Stomach (tissue), 8 donors: ENCODE measurements at regions not wholly inside any gene's neighbourhood (a gene's known extent, or its start where the extent isn't known, plus 50 kb on each side); places are given as distances from the start of the nearest gene placed in this dataset.

Experiments
- DNase-seq, 2 donors: peaks; one replicate each; pipeline versions ENCODE4 v3.0.0 to v3.0.0-alpha.2; 2013 to 2019
- H3K27ac ChIP-seq, 5 donors: fragments of 200-600 bp in 4 of 5; sonication (generic) in 4 of 5; one replicate each; pipeline ENCODE4 v1.5.1; 2013 to 2019; ENCODE audit warnings: mild to moderate bottlenecking in 1 of 5, moderate library complexity in 1 of 5
- H3K27me3 ChIP-seq, 3 donors: fragments of 200-600 bp; sonication (generic); one replicate each; pipeline ENCODE4 v1.5.1; 2017 to 2019; ENCODE audit warnings: mixed run types in 1 of 3
- H3K36me3 ChIP-seq, 4 donors: fragments of 200-600 bp; sonication (generic); 1 replicate in 3 of 4; 2 replicates in 1 of 4; pipeline ENCODE4 v1.5.1; 2016 to 2019
- H3K4me1 ChIP-seq, 4 donors: fragments of 200-600 bp; sonication (generic); one replicate each; pipeline ENCODE4 v1.5.1; 2016 to 2019
- H3K4me3 ChIP-seq, 4 donors: fragments of 200-600 bp; sonication (generic) in 3 of 4; one replicate each; pipeline ENCODE4 v1.5.1; 2016 to 2019; ENCODE audit warnings: mild to moderate bottlenecking in 1 of 4
- H3K9me3 ChIP-seq, 4 donors: fragments of 200-600 bp; sonication (generic); one replicate each; pipeline ENCODE4 v1.5.1; 2016 to 2019
- CTCF ChIP-seq, 7 experiments: fragments of 450-650 bp in 4 of 7; fragments of 200-600 bp in 3 of 7; sonication (generic) in 3 of 7; IDR thresholded peaks; one replicate each; pipeline ENCODE4 v1.5.1; 2016 to 2019; ENCODE audit warnings: antibody characterized with exemption in 7 of 7, control low read depth in 2 of 7, mild to moderate bottlenecking in 1 of 7
- EP300 ChIP-seq: sonication (generic); formaldehyde crosslinking; IDR thresholded peaks from one replicate; pipeline ENCODE4 v1.6.1; 2017; ENCODE audit warnings: antibody characterized with exemption
- POLR2A ChIP-seq, 4 donors: fragments of 450-650 bp; IDR thresholded peaks; one replicate each; pipeline ENCODE4 v1.6.1; 2016; ENCODE audit warnings: antibody characterized with exemption in 4 of 4, control low read depth in 2 of 4, mild to moderate bottlenecking in 1 of 4, moderate library complexity in 1 of 4
- POLR2AphosphoS5 ChIP-seq, 3 donors: sonication (generic); formaldehyde crosslinking; IDR thresholded peaks; one replicate each; pipeline ENCODE4 v1.6.1; 2016; ENCODE audit warnings: antibody characterized with exemption in 3 of 3
- WGBS, 5 donors: extraction: QIAGEN DNeasy Blood & Tissue Kit in 3 of 5; methylation state at CpG; one replicate each; pipeline versions ENCODE4 v1.1.5 to v1.1.7; 2013 to 2018; 5-methylcytosine and 5-hydroxymethylcytosine counted together
- intact Hi-C: fragments of 100-400 bp; cut with DNase I; formaldehyde crosslinking; loops from one replicate; pipeline ENCODE4 v1.15.1; 2023; ENCODE audit warnings: low total_unique reads
- donor health status: healthy with polysubstance abuse.
- donor health status: Bipolar disorder and iron deficiency.
- donor health status: healthy.

DNA sequence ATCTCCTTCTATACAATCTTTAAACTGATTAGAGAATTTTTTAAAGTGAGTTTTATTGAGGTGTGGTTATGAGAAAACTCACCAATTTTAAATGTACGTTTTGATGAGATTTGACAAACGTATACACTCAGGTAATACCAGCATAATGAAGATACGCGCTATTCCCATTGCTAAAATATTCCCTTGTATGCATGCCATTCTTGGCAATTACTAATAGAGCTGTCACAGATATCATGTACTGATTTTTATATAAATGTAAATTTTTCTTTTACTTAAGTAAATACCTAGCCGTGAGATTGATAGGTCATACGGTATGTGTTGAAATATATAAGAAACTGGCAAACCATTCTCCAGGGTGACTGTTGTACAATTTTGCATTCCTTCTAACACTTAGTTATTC, 384.7 kb downstream of the PTH2R start:
- DNase-seq = no peak
- no peak for TF ChIP-seq EP300
- TF ChIP-seq POLR2A (IDR thresholded peaks at IDR 0.05) = no peak
- TF ChIP-seq POLR2AphosphoS5 (IDR thresholded peaks at IDR 0.05) = no peak
- no peak for TF ChIP-seq CTCF (IDR thresholded peaks at IDR 0.05)
- no peak overlapping the region for H3K27ac ChIP-seq
- no peaks in the 10 kb centered on the region for H3K36me3 ChIP-seq
- WGBS, 5 donors = 70 to 85% (median 76%) methylated on average over 6 of the region's 6 CpGs
- intact Hi-C loops = no loop called here
- H3K4me3 ChIP-seq = no peak overlapping the region
- H3K27me3 ChIP-seq = no peaks in the 10 kb centered on the region
- no peaks in the 10 kb centered on the region for H3K9me3 ChIP-seq
- H3K4me1 ChIP-seq = no peaks in the 10 kb centered on the region

- no peaks in the 10 kb centered on the region for H3K27me3 ChIP-seq
- H3K9me3 ChIP-seq = no peaks in the 10 kb centered on the region
- H3K36me3 ChIP-seq = no peaks in the 10 kb centered on the region
- no peak for DNase-seq
- intact Hi-C loops = no loop called here
- H3K4me1 ChIP-seq = no peaks in the 10 kb centered on the region
- H3K27ac ChIP-seq = no peak overlapping the region
- TF ChIP-seq POLR2AphosphoS5 (IDR thresholded peaks at IDR 0.05) = no peak
- no peak for TF ChIP-seq EP300
- TF ChIP-seq POLR2A (IDR thresholded peaks at IDR 0.05) = no peak
- no peak for TF ChIP-seq CTCF (IDR thresholded peaks at IDR 0.05)
- H3K4me3 ChIP-seq = no peak overlapping the region
- 84 to 93% (median 87%) methylated on average over 8 of the region's 8 CpGs for WGBS, 5 donors
Measured at GRCh38 chr2:208792766-208793165, 386.2 kb downstream of the PTH2R start.

DNA sequence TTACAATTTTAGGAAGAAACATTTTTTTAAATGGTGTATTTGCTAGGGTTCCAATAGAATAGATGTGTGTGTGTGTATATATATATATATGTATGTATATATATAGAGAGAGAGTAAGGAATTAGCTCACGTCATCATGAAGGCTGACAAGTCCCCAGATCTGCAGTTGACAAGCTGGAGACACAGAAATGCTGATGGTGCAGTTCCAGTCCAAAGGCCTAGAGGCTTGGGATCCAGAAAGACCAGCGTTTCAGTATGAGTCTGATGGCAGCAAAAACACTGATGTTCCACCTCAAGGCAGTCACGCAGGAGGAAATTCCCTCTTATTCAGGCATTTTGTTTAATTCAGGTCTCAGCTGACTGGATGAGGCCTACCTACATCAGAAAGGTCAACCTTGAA, 386.8 kb downstream of the PTH2R start:
- H3K4me1 ChIP-seq = no peaks in the 10 kb centered on the region

DNA sequence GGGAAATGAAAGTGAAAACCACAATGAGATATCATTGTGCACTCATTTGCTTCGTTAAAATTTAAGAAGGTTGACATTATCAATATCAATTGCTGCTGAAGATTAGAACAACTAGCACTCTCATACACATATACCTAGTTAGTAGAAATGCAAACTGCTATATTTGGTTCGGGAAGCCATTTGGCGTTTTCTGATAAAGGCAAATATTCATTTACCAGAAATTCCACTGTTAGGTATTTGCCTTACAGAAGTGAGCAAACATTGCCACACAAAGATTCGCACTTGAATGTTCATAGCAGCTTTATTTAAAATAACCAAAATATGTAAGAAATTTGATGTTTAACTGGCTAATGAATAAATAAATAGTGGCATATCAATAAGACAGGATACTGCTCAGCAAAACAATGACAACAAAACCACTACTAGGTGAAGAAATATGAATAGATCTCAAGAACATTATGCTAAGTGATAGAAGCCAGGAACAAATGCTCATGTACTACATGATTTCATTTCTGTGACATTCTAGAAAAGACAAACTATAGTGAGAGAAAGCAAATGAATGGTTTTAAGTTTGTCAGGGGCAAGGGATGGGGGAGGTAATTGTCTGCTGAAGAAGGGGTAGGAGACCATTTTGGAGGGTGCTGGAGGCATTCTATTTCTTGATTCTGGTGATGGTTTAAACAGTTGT, 387.8 kb downstream of the PTH2R start:
- TF ChIP-seq POLR2A (IDR thresholded peaks at IDR 0.05) (no peak), POLR2AphosphoS5 (IDR thresholded peaks at IDR 0.05) (no peak), CTCF (IDR thresholded peaks at IDR 0.05) (no peak), EP300 (no peak)
- H3K4me3 ChIP-seq = no peak overlapping the region
- no peaks in the 10 kb centered on the region for H3K36me3 ChIP-seq
- H3K27me3 ChIP-seq = no peaks in the 10 kb centered on the region
- WGBS, 5 donors = 32 to 62% (median 45%) methylated on average over 4 of the region's 4 CpGs
- DNase-seq = no peak
- H3K4me1 ChIP-seq = no peaks in the 10 kb centered on the region
- H3K9me3 ChIP-seq = no peaks in the 10 kb centered on the region
- intact Hi-C loops = no loop called here
- no peak overlapping the region for H3K27ac ChIP-seq

More for the DNA sequence above, 386.8 kb downstream of the PTH2R start:
- no peak for TF ChIP-seq POLR2AphosphoS5 (IDR thresholded peaks at IDR 0.05)
- no peak for TF ChIP-seq EP300
- no peak for TF ChIP-seq POLR2A (IDR thresholded peaks at IDR 0.05)
- no peak for TF ChIP-seq CTCF (IDR thresholded peaks at IDR 0.05)
- Histone ChIP-seq H3K27ac (no peak overlapping the region), H3K4me3 (no peak overlapping the region), H3K27me3 (no peaks in the 10 kb centered on the region), H3K36me3 (no peaks in the 10 kb centered on the region), H3K9me3 (no peaks in the 10 kb centered on the region)
- intact Hi-C loops = no loop called here
- DNase-seq = no peak
- 84 to 89% (median 86%) methylated on average over 3 of the region's 3 CpGs for WGBS, 5 donors
